GM19467 (cell line): ENCODE measurements at regions not wholly inside any gene's neighbourhood (a gene's known extent, or its start where the extent isn't known, plus 50 kb on each side); places are given as distances from the start of the nearest gene placed in this dataset.

Experiments
- ATAC-seq: cut with Tn5 transposase; IDR thresholded peaks from one replicate; pipeline ENCODE4 v1.9.1; 2021; ENCODE audit warnings: mild to moderate bottlenecking, moderate library complexity; ENCODE audit not compliant: unreplicated experiment

- ATAC-seq = no peak
Measured at GRCh38 chr4:57501720-57502119, 391.5 kb upstream of the IGFBP7 start.

DNA sequence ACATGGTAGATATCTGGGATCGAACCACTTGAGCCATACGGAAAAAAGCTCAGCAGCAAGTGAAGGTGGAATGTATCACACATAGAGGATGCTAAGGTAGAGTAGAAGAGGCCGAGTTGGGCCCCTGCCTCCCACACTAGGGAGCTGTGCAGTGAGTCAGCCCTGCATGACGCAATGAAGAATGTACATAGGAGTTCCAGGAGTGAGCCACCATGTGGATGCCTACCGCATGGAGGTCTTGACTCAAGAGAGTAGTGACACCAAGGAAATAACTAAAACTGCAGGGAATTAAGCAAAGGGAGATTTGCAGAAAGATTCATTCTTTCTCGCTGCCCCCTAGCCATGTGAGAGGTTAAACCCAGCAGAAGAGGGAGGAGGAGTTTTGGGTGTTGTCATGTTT, 389.6 kb upstream of the IGFBP7 start:
- no peak for ATAC-seq

DNA sequence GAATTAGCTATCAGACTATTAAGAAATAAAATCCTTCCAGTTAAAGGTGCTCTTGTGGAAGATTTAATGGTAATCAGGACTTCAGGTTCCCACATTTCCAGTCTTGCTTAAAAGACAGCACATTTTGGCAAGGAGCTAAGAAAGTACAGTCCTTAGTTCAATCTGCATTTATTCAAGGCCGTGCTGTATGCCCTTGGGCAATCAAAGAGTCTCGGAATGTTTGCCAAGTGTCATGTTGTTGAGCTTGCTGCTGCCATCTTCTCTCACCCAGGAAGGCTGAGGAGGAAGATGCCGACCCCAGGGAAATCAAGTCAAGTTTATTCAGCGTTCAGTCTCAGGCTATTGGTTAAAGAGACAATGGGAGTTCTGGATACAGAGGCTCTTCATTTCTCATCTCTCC, 388.1 kb upstream of the IGFBP7 start:
- no peak for ATAC-seq

DNA sequence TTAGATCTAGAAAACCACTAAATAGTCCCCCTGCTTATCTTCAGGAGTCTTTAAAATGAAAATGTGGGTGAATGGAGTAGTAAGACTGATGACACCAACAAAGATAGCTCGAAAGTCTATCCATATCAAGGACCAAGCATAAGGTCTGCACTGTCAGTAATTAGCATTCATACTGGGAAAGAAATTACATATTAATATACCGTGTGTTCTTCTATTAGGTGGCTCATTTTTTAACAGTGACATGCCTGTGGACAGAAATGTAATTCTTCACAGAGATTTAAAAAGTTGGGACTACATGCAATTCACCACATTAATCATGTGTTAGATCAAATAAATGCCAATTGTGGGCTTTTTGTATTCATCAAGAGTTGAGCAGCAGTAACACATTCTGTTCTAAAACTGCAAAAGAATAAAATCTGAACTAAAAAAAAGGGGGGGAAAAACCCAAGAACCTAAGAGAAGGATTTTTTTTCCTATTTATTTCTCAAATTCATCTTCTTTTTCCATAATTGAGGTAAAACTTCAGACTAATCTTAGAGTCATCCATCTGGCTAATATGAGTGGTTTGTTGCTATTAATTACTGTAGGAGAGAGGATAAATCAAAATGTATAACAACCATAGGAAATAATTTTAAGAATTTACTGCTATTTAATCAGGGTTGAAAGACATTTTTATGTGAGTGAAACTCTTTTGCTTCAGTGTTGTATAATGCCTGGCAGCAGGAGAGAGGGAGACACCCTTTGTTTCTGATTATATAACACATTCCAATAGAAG, 386.7 kb upstream of the IGFBP7 start:
- ATAC-seq = no peak

- no peak for ATAC-seq
Measured at GRCh38 chr4:57494821-57495220, 384.6 kb upstream of the IGFBP7 start.

DNA sequence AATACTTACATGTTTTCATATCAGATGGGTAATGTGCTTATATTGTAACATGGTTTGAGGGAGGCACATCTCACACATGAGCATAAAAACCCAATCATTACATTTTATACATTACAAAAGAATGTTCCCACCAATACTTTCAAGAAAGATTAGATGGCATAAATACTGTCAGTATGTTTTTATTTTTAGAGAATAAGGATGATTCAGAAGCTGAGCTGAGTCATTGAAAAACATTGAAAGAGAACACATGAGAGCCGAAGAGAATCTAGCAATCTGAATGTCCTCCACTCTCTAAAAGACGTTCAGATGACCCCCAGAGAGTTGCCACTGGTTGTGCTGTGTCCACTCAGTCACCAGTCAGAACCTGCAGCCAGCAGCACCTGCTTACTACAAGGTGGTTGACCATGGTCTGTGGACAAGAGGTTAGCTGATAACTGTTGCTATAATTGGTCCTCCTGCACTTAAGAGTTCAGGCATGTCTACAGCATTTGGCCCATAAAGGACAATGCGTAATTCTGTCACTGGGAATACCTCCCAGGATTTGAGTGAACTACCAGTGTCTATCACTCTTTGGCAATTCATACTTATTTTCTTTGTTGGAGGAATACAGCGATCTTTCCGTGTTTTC, 382.2 kb upstream of the IGFBP7 start:
- no peak for ATAC-seq

- ATAC-seq = no peak
Measured at GRCh38 chr4:57491388-57491787, 381.2 kb upstream of the IGFBP7 start.

DNA sequence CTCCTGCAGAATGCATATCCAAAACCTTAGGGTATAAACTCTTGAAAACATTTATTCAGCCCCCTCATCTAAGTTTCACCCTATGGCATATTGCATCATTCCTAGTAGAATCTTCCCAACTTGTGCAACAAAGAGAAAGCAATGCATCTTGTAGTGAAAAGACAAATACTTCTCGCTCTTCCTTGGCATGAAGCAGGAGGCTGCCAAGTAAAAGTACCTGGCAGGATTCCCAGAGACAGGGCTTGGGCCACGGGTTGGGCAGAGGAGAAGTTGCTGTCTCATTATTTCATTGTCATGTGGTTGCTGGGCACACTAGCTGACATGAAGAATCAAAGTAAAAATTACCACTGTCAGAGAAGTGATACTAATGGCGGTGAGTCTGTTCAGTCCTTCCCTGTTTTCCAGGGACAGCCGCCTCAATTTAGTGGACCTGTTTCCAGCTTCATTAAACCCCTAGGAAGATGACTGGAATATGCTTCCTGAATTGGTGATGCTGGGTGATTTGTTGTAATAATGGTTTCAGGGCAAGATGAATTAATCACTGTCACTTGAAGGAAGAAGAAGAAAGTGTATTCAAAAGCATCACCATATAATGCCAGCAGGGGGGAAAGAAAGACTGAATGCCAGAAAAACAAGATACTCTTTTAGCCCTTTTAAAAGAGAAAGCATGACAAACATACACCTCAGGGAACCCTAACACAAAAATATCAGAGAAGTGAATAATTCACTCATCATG, 380.5 kb upstream of the IGFBP7 start:
- no peak for ATAC-seq

DNA sequence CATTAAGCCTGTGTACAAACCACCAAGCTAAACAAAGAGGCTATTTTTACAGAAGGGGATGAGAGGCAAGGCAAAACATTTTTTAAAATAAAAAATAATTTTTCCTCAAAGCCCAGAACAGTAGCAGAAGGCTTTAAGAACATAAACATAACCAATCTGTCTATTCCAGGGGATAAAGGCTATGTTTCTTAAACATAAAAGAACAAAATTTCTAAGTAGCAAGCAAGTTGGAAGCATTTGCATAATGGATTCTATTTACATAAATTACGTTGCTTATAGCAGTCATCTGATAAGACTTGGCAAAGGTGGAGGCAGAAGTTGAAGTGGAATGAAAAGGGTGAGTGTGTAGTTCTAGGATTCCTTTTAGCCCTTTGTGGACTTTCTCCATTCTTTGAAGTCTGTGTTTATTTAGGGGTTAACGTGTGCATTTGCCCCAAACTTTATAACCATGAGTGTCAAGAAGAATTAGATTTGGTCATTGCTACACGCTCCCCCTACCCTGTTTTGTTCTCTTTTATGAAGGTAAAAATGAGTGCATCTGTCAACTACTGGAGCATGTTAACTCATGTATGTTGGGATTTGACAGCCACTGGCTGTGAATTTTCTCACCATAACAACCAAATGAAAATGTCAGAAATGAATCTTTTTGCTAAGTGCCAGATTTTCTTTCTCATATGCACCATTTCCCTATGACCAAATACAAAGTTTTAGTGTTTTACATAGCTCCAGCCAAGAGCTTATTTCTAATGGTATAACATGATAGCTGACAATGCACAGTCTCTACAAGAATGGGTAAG, 378.4 kb upstream of the IGFBP7 start:
- no peak for ATAC-seq

DNA sequence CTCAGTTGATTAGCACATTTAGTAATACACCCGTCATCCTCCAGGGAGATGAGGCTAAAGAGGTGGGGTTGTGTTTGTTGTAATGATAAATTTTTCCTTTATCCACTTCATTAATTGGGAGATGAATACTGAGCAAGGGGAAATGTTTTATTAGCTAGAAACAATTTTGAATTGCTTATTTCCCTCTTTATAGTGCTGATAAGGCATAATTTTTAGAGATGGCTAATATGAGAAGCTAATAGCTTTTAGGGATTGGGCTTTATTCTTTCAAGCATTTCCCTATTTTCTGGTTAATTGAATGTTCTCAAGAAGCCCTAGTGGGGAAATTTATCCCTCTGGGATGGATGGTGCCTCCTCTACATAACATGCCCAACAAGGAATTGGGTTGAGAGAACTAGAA, 365.2 kb upstream of the IGFBP7 start:
- ATAC-seq = no peak

GRCh38 chr4:57465321-57466056, 355.3 kb upstream of the IGFBP7 start:
- ATAC-seq = no peak

- ATAC-seq = no peak
Measured at GRCh38 chr4:57462843-57463242, 352.7 kb upstream of the IGFBP7 start.

GRCh38 chr4:57460967-57461366, 350.8 kb upstream of the IGFBP7 start:
- ATAC-seq = no peak

GRCh38 chr4:57448901-57449300, 338.7 kb upstream of the IGFBP7 start:
- ATAC-seq = no peak

GRCh38 chr4:57448452-57448851, 338.3 kb upstream of the IGFBP7 start:
- no peak for ATAC-seq

DNA sequence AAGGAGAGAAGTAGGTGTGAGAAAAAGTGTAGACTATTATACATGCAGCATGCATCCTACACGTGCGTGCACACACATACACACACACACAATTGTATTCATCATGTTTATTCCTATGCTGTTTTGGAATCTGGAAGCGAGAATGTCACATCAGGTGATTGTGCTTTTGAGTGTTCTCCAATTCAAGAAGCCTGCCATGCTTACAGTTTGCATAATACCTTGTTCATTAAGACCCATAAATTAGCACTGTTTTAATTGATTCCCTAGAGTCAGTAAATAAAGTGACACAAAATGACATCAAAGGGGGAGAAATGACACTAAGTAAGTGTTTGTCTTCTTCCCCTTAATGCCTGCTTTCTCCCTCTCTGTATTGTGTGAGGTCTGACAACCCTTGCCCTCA, 336.1 kb upstream of the IGFBP7 start:
- no peak for ATAC-seq

DNA sequence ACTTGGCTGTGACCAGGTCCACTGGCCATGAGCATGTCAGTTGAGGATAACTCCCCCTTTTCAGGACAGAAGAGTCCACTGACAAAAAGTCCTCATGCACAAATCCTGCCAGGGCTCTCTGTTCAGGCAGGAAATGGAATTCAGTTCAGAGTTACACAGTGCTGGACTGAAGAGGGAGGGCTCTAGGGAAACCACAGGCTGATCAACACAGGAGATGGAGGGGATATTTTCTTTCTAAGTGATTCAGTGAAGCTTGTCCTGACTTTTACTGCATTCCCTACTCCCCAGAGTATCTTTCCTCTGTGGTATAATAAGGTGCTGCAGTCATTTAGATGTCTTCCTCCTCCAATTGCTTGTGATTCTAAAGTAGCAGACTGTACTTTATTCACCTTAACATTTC, 335.5 kb upstream of the IGFBP7 start:
- ATAC-seq = no peak

DNA sequence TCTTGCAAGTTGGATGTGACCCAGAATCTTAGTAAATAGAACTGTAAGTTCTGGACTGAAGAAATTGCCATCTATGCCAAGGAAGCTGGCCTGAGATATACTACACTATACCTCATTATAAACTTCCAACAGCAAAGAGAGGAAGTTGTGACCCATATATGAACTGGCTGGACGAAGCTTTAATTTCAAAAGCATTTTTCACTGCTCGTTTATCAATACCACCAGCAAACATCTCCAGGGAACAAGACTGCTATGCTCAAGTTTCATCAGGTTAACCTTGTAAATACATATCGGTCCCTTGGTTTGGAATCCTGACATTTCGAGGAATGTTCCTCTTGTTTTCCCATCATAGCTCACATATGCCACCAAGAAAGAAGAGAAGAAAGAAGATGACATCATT, 334.5 kb upstream of the IGFBP7 start:
- no peak for ATAC-seq

GRCh38 chr4:57443787-57444186, 333.6 kb upstream of the IGFBP7 start:
- ATAC-seq = no peak

GRCh38 chr4:57443308-57443707, 333.1 kb upstream of the IGFBP7 start:
- ATAC-seq = no peak
